Ishikawa (cell line): ENCODE measurements at regions not wholly inside any gene's neighbourhood (a gene's known extent, or its start where the extent isn't known, plus 50 kb on each side); places are given as distances from the start of the nearest gene placed in this dataset.

Source experiments
- CEBPB ChIP-seq: IDR thresholded peaks from 2 replicates; pipeline ENCODE4 v1.6.1; 2012
- CREB1 ChIP-seq: IDR thresholded peaks from 2 replicates; pipeline ENCODE4 v1.6.1; 2012; ENCODE audit warnings: low read depth
- EGR1 ChIP-seq: IDR thresholded peaks from 2 replicates; pipeline ENCODE4 v1.6.1; 2012
- EP300 ChIP-seq: IDR thresholded peaks from 2 replicates; pipeline ENCODE4 v1.6.1; 2012; ENCODE audit warnings: borderline replicate concordance
- NFIC ChIP-seq: IDR thresholded peaks from 2 replicates; pipeline ENCODE4 v1.6.1; 2012
- RAD21 ChIP-seq: IDR thresholded peaks from 2 replicates; pipeline ENCODE4 v1.6.1; 2012; ENCODE audit warnings: low read depth
- TAF1 ChIP-seq: IDR thresholded peaks from 2 replicates; pipeline ENCODE4 v1.6.1; 2012; ENCODE audit warnings: low read depth, mild to moderate bottlenecking
- TCF12 ChIP-seq: IDR thresholded peaks from 2 replicates; pipeline ENCODE4 v1.6.1; 2012; ENCODE audit warnings: low read depth
- ZBTB7A ChIP-seq: IDR thresholded peaks from 2 replicates; pipeline ENCODE4 v1.6.1; 2012; ENCODE audit warnings: low read depth
- TF ChIP-seq, protein P1 (sequence below): IDR thresholded peaks from 2 replicates; pipeline ENCODE4 v1.6.1; 2012
- TF ChIP-seq, protein P2 (sequence below): IDR thresholded peaks from 2 replicates; pipeline ENCODE4 v1.6.1; 2012; ENCODE audit warnings: low read depth, mild to moderate bottlenecking

DNA sequence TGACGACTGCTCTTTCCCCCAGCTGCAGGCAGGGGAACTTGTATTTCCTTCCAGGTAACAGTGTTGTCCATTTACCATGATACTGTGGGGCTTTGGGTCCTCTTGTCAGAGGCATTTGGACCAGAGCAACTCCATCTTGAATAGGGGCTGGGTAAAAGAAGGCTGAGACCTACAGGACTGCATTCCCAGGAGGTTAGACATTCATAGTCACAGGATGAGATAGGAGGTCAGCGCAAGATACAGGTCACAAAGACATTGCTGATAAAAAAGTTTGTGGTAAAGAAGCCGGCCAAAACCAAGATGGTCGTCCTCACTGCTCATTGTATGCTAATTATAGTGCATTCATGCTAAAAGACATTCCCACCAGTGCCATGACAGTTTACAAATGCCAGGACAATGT is 249.5 kb downstream of the SLC4A3 start:
- TF ChIP-seq, protein P1, sequence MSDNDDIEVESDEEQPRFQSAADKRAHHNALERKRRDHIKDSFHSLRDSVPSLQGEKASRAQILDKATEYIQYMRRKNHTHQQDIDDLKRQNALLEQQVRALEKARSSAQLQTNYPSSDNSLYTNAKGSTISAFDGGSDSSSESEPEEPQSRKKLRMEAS, result no peak
- TF ChIP-seq RAD21 (no peak), TAF1 (no peak), TCF12 (no peak), EP300 (no peak), NFIC (no peak), CREB1 (no peak), ZBTB7A (no peak), CEBPB (no peak), EGR1 (no peak)
- TF ChIP-seq, protein P2, sequence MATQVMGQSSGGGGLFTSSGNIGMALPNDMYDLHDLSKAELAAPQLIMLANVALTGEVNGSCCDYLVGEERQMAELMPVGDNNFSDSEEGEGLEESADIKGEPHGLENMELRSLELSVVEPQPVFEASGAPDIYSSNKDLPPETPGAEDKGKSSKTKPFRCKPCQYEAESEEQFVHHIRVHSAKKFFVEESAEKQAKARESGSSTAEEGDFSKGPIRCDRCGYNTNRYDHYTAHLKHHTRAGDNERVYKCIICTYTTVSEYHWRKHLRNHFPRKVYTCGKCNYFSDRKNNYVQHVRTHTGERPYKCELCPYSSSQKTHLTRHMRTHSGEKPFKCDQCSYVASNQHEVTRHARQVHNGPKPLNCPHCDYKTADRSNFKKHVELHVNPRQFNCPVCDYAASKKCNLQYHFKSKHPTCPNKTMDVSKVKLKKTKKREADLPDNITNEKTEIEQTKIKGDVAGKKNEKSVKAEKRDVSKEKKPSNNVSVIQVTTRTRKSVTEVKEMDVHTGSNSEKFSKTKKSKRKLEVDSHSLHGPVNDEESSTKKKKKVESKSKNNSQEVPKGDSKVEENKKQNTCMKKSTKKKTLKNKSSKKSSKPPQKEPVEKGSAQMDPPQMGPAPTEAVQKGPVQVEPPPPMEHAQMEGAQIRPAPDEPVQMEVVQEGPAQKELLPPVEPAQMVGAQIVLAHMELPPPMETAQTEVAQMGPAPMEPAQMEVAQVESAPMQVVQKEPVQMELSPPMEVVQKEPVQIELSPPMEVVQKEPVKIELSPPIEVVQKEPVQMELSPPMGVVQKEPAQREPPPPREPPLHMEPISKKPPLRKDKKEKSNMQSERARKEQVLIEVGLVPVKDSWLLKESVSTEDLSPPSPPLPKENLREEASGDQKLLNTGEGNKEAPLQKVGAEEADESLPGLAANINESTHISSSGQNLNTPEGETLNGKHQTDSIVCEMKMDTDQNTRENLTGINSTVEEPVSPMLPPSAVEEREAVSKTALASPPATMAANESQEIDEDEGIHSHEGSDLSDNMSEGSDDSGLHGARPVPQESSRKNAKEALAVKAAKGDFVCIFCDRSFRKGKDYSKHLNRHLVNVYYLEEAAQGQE, result no peak
